Spinal cord (tissue), 9 donors: ENCODE measurements at regions not wholly inside any gene's neighbourhood (a gene's known extent, or its start where the extent isn't known, plus 50 kb on each side); places are given as distances from the start of the nearest gene placed in this dataset.

Source experiments
- DNase-seq, 6 donors: peaks; one replicate each; pipeline versions ENCODE4 v3.0.0 to v3.0.0-alpha.2; 2013 to 2015; ENCODE audit warnings: low spot score in 6 of 6, low read depth in 4 of 6
- H3K27ac ChIP-seq: one replicate; pipeline ENCODE4 v1.5.1; 2013; ENCODE audit warnings: low read depth, low read length, control low read depth
- H3K27me3 ChIP-seq: one replicate; pipeline ENCODE4 v1.6.1; 2013; ENCODE audit warnings: low read length; ENCODE audit not compliant: control insufficient read depth, insufficient read depth
- H3K36me3 ChIP-seq: one replicate; pipeline ENCODE4 v1.6.1; 2013; ENCODE audit warnings: low read length; ENCODE audit not compliant: control insufficient read depth, insufficient read depth
- H3K4me1 ChIP-seq: one replicate; pipeline ENCODE4 v1.6.1; 2013; ENCODE audit warnings: low read length; ENCODE audit not compliant: control insufficient read depth, insufficient read depth
- H3K4me3 ChIP-seq: one replicate; pipeline ENCODE4 v1.5.1; 2013; ENCODE audit warnings: low read depth, low read length, control low read depth
- H3K9me3 ChIP-seq: one replicate; pipeline ENCODE4 v1.6.1; 2013; ENCODE audit warnings: low read length; ENCODE audit not compliant: control insufficient read depth, insufficient read depth
- WGBS: methylation state at CpG from one replicate; pipeline ENCODE4 v1.1.5; 2013; ENCODE audit warnings: missing lambda C conversion rate; ENCODE audit not compliant: insufficient coverage; 5-methylcytosine and 5-hydroxymethylcytosine counted together
- donor health status: healthy.

DNA sequence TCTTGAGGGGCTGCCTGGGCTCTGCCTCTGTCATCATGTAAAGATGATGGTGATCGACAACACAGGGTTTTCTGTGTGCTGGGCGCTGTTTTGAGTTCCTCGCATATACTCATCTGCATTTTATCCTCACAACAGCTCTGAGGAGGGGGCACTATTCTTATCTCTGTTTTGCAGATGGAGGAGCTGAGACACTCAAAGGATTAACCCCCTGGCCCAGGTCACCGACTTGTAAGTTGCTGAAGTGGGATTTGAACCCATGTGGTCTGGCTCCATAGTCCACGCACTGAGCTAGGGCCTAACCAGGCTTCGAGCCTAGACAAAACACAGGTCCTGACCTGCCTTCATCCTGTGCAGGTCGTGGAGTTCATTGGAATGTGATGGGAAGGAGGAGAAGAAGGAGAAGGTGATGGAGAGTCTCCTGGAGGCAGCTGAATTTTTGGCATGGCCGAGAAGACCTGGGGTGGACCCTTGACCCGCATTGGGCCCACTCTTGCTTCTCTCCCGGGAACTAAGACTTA is 140.0 kb downstream of the ASCL4 start:
- no peak for DNase-seq
- Histone ChIP-seq H3K36me3 (no peaks in the 10 kb centered on the region), H3K27ac (no peak overlapping the region), H3K9me3 (no peaks in the 10 kb centered on the region), H3K4me1 (peaks cover 16% of the 10 kb centered on the region), H3K4me3 (no peak overlapping the region), H3K27me3 (no peaks in the 10 kb centered on the region)
- 73% methylated on average over 7 of the region's 10 CpGs for WGBS

- Histone ChIP-seq H3K36me3 (no peaks in the 10 kb centered on the region), H3K4me3 (no peak overlapping the region), H3K27ac (no peak overlapping the region), H3K9me3 (no peaks in the 10 kb centered on the region), H3K27me3 (no peaks in the 10 kb centered on the region), H3K4me1 (no peaks in the 10 kb centered on the region)
- DNase-seq, result peak in 4 of 6 donors; percentile 28 to 92 (median 48)
- WGBS, result 31% methylated on average over 4 of the region's 8 CpGs
Observed at GRCh38 chr12:107917912-107918800, 143.7 kb downstream of the ASCL4 start.

DNA sequence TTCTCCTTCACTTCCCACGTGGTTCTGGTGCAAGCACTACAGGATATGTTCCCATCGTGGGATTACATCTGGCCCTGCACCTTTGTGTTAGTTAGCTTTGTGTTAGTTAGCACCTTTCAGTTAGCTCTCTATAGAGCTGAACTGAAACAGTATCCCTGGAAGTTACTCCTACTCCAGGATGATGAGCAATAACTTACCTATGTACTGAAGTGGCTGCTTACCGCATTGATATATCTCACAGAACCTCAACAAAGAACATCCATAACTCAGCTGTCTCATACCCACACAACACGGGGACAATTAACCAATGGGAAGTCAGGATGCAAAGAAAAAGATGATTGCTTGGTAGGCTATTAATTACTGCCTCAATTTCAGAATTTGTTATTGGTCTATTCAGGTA is 146.6 kb downstream of the ASCL4 start:
- no peak for DNase-seq
- Histone ChIP-seq H3K36me3 (no peaks in the 10 kb centered on the region), H3K4me1 (no peaks in the 10 kb centered on the region), H3K27ac (no peak overlapping the region), H3K9me3 (no peaks in the 10 kb centered on the region), H3K27me3 (peaks cover 2% of the 10 kb centered on the region), H3K4me3 (no peak overlapping the region)
- no CpG with 5 or more reads among the region's 4 CpGs for WGBS

DNA sequence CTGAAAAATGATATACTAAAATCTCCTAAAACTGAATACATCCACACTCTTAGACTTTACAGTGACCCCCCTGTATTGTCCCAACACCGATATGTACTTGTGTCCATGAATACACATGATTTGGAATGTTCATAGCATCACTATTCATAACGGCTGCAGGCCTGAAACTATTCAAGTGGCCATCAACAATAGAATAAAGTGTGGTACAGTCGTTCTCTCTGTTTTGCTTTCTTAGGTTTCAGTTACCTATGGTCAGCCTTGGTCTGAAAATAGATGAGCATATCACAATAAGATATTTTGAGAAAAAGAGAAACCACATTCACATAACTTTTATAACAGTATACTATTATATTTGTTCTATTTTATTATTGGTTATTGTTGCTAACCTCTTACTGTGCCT is 150.6 kb downstream of the ASCL4 start:
- H3K27ac ChIP-seq, result no peak overlapping the region
- H3K4me3 ChIP-seq, result no peak overlapping the region
- no peaks in the 10 kb centered on the region for H3K9me3 ChIP-seq
- WGBS, result no CpG with 5 or more reads among the region's 3 CpGs
- H3K36me3 ChIP-seq, result no peaks in the 10 kb centered on the region
- peaks cover 5% of the 10 kb centered on the region for H3K4me1 ChIP-seq
- DNase-seq, result no peak
- peaks cover 2% of the 10 kb centered on the region for H3K27me3 ChIP-seq

- WGBS, result 25% methylated on average over 7 of the region's 12 CpGs
- Histone ChIP-seq H3K4me1 (peaks cover 5% of the 10 kb centered on the region), H3K36me3 (no peaks in the 10 kb centered on the region), H3K27ac (no peak overlapping the region), H3K4me3 (no peak overlapping the region), H3K9me3 (no peaks in the 10 kb centered on the region), H3K27me3 (peaks cover 2% of the 10 kb centered on the region)
- DNase-seq, result peak in 3 of 6 donors; percentile 19 to 80 (median 52)
Observed at GRCh38 chr12:107929436-107929835, 154.9 kb downstream of the ASCL4 start.

DNA sequence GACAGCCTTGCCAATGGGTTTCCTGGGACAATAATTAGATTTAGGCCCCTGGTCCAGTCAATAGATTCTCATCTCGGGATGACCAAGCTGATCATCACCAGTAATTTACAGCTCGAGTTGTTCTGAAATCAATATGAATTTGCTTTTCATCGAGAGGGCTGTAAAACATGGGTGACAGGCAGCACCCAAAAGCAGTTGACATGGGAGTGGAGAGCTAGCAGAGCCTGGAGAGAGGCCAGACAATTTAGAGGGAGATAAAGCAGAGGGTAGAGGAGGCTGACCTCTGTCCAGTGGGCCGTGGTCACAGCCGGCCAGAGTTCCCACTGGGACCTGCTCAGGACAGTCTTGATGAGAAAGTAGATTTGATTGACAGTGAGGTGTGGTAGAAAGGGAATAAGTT is 157.3 kb downstream of the ASCL4 start:
- Histone ChIP-seq H3K27ac (no peak overlapping the region), H3K27me3 (no peaks in the 10 kb centered on the region), H3K9me3 (no peaks in the 10 kb centered on the region), H3K4me1 (peaks cover 5% of the 10 kb centered on the region), H3K4me3 (no peak overlapping the region), H3K36me3 (no peaks in the 10 kb centered on the region)
- whole genome bisulfite sequencing, result 83% methylated on average over 5 of the region's 5 CpGs
- no peak for DNase-seq

DNA sequence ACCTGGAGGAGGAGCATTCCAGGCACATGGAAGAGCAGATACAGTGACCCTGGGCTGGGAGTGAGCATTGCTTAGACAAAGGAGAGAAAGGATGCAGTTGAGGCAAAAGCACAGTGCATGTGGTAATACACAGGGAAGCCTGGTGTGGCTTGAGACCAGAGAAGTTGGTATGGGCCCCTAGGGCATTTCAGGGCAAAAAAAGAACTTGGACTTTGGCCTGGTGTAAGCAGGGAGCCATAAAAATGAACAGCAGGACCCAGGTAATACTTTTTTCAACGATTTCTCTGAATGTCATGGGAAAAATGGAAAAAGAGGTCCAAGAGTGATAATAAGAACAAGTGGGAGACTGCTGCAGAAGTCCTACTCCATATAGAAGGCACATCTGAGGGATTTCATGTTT is 163.9 kb downstream of the ASCL4 start:
- no peak for DNase-seq
- no CpG with 5 or more reads among the region's 1 CpG for WGBS
- Histone ChIP-seq H3K27me3 (no peaks in the 10 kb centered on the region), H3K36me3 (no peaks in the 10 kb centered on the region), H3K27ac (no peak overlapping the region), H3K4me3 (no peak overlapping the region), H3K4me1 (no peaks in the 10 kb centered on the region), H3K9me3 (no peaks in the 10 kb centered on the region)

DNA sequence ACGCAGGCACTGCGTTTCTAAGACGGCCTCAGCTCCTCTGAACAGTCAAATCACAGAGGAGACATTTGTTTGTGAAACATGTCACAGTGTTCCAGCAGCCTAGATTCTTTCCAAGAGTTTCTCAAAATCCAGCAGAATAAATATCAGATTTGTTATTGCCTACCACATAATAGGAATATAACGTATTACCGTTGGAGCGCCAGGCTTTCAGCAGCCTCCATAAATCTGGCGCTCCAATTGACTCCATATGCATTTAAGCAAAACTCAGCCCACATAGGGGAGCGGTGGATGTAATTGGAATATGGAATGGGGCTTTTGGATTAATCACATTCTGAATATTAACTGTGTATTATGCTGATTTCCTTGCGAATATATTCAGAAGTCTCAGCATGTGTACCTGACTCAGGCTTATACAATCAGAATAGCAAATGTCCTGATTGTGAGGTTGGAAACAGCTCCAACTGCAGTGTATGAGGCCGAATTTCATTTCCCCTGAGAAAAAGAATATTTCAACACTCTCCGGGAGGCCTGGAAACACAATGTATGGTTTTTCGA is 174.0 kb downstream of the ASCL4 start:
- Histone ChIP-seq H3K27ac (no peak overlapping the region), H3K9me3 (peaks cover 3% of the 10 kb centered on the region), H3K4me3 (no peak overlapping the region), H3K4me1 (no peaks in the 10 kb centered on the region), H3K27me3 (peaks cover 2% of the 10 kb centered on the region), H3K36me3 (no peaks in the 10 kb centered on the region)
- DNase-seq, result peak in 1 of 6 donors; percentile 81
- 67% methylated on average over 3 of the region's 12 CpGs for WGBS

DNA sequence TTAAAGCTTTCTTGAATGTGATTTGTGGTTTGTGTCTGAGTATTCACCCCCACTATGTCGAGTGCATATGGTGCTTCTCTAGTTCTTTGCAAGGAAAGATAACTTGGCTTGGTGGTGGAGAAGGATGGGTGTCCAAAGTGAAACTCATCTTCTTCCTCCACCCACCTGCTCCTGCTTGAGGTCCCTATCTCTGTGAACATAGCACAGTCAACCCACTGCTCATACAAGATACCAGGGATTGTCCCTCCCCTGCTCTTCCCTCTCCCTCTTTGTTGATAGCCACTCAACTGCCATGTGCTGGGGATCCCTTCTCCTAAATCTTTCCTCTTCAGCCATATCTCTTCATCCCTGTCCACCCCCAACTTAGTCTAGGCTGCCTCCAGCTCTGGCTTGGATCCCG is 176.5 kb downstream of the ASCL4 start:
- Histone ChIP-seq H3K4me3 (no peak overlapping the region), H3K4me1 (no peaks in the 10 kb centered on the region), H3K27me3 (peaks cover 2% of the 10 kb centered on the region), H3K27ac (no peak overlapping the region), H3K9me3 (peaks cover 3% of the 10 kb centered on the region), H3K36me3 (no peaks in the 10 kb centered on the region)
- 88% methylated on average over 1 of the region's 2 CpGs for WGBS
- DNase-seq, result no peak
